GM21515 (cell line): ENCODE measurements at regions not wholly inside any gene's neighbourhood (a gene's known extent, or its start where the extent isn't known, plus 50 kb on each side); places are given as distances from the start of the nearest gene placed in this dataset.
"Not testable (repeated sequence)": the region's sequence is repeated elsewhere in the genome, so short reads cannot be mapped to it uniquely, and the experiment has no call there.

ENCODE experiments used
- ATAC-seq: cut with Tn5 transposase; IDR thresholded peaks from one replicate; pipeline ENCODE4 v1.9.1; 2021; ENCODE audit not compliant: unreplicated experiment

DNA sequence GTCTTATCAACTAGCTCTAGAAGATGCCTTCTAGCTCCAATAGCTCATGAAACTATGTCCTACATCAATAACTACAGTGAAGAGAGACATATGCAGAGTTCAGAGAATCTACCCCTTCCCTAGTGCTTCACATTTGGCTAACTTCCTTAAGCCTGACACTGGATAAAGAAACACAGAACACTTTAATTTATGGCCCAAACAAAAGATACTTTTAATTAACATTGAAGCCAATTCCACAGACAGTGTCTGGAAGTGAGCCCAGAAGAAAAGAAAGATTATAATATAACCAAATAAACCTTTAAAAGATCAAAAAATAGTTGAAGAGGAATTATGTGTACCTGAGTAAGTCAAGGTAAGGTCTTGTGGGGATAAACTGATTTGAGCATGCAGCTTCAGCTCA lies 255.2 kb downstream of the C11orf87 start:
- ATAC-seq = no peak

DNA sequence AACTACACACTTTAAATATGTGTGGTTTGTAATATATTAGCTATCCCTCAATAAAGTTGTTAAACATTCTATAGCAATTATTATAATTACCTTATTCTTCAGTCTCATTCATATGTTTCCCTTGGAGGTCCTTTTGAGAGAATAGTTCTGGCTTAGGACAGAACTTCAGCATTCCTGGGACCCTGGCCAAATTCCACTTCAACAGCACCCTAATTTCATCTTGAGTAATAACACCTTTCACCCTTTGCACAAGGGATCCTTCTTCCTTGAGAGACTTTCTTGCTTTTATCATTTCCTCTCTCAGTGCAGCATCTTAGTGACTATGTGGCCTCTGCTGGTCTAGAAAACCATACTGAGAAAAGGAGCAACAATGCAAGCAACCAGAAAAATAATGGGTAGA lies 255.9 kb downstream of the C11orf87 start:
- ATAC-seq = no peak

DNA sequence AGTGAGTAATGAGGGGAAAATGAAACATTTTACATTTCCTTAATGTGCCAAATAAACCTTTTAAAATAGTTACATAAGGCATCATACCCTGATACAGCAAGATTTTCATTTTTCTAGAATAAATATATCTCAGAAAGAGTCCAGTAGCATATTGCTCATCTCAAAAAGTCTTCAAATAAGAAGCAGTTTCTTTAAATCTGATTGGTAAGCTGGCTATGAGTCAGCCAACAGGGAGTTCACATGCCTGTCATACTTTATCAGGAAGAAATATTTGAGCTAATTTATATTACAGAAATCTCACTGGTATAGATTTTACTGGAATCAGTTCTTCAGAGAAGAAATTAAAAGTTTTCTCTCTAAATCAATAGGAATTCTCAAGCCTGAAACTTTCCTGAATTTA lies 258.1 kb downstream of the C11orf87 start:
- ATAC-seq = no peak

DNA sequence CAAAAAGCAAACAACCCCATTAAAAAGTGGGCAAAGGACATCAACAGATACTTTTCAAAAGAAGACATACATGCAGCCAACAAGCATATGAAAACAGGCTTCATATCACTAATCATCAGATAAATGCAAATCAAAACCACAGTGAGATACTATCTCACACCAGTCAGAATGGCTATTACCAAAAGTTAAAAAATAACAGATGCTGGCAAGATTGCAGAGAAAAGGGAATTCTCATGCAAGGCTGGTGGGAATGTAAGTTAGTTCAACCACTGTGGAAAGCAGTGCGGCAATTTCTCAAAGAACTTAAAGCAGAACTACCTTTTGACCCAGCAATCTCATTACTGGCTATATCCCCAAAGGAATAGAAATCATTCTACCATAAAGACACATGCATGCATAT lies 260.8 kb downstream of the C11orf87 start:
- ATAC-seq = not testable (repeated sequence)

DNA sequence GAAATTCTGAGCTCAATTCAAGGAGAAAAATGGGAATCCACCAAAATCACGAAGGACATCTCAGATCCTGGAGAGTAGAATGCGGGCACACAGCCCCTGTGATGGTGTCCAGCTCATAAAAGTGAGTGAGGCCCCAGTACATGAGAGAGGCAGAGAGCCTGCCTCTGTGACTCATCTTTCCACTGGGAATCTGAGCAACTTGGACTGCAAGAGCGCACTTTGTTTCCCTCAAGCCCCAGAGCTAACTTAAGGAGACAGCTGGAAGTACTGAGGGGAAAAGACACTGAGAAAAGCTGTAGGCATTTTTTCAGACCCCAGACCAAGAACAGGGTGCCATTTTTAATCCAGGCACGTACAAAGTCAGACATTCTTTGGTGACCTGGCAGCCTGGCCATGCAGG lies 273.7 kb downstream of the C11orf87 start:
- ATAC-seq = no peak

DNA sequence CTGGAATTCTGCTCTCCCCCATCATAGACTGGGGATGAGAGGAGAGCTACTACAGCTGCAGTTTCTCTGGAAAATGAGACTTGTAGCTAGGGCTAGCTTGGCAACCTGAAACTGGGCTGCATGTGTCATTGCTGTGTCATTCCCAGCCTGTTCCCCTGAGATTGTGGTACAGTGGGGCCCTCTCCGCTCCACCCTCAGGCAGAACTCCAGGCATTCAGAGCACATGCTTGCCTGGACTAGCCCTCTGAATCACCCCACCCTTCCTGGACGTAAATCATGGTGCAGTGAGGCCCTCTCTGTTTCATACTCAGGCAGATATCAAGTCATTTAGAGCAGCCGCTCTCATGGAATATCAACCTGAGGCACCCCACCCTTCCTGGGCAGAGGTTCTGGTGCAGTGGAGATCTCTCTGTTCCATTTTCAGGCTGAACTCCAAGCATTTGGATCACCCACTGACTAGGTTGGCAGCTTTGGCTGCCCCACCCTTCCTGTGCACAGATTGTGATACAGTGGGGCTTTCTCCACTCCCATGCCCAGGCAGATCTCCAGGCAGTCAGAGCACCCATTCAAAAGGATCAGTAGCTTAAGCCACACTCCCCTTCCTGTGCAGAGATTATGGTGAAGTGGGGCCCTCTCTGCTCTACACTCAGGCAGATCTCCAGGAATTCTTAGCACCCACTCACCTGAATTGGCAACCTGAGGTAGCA lies 274.4 kb downstream of the C11orf87 start:
- no peak for ATAC-seq

DNA sequence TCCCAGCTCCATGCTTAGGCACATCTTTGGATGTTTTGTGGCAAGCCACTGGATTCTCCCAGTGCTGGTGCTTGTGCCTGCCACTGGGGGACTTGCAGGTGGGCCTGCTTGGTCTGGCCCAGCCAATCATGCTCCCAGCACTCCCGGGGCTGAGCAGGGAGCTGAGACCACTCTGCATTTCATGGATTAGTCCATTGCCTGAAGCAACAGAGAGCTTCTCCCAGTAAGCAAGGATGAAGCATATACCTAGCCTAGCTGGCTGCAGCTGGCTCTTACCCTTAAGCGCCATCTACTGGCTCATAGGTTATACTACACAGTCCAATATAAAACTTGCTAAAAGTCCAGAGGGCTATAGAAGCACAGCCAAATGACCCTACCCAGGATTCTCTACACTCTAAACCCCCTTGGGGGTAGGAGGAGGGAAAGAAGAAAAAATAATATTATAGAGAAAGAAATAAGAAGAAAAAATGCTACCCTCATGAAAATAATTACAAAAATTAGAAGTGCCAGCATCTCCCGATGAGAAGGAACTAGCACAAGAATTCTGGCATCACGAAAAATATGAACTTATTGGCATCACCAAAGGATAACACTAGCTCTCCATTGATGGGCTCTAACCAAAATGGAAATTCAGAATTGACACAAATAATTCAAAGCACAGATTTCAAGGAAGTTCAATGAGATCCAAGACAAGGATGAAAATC lies 275.3 kb downstream of the C11orf87 start:
- peak; percentile 96 for ATAC-seq

DNA sequence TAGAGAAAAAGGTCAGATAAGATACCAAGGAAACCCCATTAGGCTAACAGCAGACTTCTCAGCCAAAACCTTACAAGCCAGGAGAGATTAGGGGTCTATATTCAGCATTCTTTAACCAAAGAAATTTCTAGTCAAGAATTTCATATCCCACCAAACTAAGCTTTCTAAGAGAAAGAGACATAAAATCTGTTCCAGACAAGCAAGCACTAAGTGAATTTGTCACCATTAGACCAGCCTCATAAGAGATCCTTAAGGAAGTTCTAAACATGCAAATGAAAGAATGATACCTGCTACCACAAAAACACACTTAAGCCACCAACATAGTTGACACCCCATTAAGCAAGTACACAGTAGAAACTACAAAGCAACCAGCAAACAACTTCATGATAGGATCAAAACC lies 276.2 kb downstream of the C11orf87 start:
- no peak for ATAC-seq

DNA sequence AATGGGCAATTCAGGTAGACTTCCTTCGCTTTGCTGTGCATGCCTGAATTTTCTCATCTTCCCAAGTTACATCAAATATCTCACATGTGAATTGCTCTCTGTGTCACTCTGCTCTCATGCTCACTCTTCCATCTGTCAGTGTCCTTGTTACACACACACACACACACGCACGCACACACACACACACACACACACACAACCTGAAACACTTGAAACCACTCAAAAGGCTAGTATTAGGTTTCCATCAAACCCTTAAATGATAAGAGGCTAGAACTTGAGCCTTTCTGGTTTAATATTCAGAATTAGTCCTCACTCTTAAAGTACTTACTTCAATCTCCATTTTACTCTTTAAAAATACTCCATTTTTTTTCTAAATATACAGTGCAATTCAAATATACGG lies 282.4 kb downstream of the C11orf87 start:
- ATAC-seq = no peak

DNA sequence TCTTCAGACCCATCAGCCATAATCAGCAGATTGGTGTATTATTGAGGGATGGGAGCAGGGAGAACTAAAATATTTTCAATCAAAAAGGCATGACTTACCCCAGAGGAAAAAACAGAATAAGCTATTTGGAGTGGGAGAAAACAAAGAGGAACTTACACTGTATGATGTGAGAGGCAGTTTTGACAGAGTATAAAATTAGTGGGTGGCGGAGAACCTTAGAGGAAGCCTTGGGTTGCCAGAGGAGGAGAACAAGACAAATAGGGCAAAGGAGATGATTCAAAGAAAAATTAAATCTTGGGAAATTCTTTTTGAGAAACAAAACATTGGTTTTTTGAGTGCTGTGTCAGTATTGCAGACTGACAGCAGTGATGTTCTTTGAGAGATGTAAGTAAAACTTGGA lies 285.0 kb downstream of the C11orf87 start:
- ATAC-seq = no peak

DNA sequence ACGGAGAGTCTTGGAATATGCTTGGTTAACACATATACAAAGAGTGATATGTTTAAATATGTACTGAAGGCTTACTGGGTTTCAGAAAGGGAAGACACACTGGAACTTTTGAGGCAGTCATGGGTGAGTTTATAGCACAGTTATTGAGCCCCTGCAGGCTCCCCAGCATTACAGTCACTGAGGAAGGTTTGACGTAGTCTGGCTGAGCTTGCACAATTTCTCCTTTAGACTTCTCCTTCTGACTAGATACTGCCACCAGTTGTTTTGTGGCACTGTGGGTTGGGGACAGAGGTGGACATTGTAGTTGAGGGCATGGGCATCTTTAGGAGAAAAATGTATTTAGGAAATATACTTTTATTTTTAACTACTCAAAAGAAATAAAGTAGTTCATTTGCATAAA lies 285.4 kb downstream of the C11orf87 start:
- no peak for ATAC-seq

DNA sequence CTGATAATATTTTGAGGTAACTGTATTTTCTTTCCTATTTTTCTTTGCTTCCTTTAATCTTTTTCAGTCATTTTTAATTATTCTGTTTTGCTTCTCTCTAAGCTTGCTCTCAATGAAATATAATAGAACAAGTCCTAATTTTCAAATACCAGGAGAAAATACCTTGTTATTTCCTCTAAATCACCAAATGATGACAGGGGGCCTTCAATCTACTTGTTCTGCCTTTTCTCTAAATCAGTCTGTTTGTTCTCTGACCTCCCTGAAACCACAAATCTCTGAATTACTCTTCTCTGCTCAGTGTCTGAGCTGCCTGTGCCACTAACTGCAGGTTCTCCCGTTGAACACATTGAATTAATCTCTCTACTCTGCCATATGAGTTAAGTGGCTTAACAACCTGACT lies 286.2 kb downstream of the C11orf87 start:
- ATAC-seq = no peak

DNA sequence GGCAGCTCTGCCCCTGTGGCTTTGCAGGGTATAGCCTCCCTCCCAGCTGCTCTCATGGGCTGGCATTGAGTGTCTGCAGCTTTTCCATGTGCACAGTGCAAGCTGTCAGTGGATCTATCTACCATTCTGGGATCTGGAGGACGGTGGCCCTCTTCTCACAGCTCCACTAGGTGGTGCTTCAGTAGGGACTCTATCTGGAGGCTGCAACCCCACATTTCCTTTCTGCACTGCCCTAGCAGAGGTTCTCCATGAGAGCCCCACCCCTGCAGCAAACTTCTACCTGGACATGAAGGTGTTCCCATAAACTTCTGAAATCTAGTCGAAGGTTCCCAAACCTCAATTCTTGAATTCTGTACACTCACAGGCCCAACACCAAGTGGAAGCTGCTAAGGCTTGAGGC lies 292.5 kb downstream of the C11orf87 start:
- not testable (repeated sequence) for ATAC-seq

DNA sequence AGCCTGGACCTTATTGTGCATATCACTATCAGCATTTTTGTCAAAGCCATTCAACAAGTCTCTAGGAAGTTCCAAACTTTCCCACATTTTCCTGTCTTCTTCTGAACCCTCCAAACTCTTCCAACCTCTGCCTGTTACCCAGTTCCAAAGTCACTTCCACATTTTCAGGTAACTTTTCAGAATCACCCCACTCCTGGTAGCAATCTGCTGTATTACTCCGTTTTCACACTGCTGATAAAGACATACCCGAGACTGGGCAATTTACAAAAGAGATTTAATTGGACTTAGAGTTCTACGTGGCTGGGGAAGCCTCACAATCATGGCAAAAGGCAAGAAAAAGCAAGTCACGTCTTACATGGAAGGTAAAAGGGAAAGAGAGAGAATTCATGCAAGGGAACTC lies 293.4 kb downstream of the C11orf87 start:
- ATAC-seq = not testable (repeated sequence)

DNA sequence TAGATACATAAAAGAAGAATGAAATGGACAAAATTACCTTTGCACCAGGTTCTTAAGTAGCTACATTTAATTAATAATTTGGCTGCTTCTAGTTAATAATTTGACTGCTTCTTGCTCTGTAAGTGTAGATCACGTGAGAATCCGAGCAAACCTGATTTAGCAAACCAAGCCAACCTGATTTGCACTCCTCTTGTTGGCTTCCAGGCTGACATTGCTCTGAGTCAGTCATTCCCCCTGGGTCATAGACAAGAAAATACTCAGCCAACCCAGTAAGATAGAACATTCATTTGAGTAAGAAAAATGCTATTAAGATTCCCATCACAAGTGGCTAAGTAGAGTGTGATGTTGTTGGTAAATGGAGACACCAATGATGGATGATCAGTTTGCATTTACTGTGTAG lies 304.1 kb downstream of the C11orf87 start:
- no peak for ATAC-seq

DNA sequence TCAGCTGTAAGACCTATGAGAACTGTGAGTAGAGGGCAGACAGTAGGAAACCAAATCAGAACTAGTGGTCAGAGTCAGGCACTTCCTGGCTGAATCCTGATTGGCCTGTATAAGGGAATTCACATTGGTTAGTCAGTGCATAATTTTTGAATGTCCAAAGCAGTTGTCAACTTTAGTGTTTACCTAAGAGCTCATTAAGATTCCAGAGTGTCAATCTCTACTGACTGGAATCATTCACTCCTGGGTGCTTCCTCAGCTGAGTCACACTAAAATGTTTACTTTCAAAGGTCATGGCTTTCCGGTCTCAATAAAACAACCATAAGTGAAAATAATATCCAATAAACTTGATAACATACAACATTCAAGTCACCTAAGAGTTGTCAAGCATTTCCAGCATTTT lies 306.1 kb downstream of the C11orf87 start:
- no peak for ATAC-seq

DNA sequence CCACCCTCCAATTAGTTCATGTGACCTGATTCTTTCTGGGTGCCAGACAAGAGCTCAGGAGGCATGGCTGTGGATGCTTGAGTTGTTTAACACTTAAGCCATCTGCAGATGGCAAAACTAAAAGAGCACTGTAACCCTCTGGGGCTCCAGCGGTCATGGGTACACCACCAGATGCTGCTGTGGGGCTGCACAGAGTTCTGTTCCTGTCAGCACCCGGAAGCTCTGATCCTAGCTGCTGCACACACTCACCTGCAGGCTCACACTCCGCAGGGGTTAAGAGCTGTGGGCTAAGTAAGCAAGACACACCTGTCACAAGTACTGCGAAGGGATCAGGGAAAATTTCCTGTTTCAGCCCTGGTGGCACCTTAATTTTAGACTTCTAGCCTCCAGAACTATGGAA lies 307.8 kb downstream of the C11orf87 start:
- no peak for ATAC-seq

DNA sequence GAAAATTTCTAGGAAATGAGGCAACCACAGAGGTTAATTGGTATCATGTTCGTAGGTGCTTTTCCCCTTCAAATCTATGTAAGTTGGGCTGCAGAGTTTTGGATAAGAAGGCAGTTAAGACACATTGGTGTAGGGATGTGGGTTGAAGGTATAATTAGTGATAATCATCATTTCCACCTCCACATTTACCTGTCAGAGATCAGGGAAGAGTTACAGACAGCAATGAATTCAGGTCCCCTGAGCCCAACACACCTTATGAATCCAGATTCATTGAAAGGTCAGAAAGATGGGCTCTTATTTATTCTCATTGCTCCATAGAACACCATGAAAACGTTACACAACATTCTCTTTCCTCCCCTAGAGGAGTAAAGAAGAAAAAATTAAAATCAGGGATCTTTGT lies 308.7 kb downstream of the C11orf87 start:
- ATAC-seq = no peak

DNA sequence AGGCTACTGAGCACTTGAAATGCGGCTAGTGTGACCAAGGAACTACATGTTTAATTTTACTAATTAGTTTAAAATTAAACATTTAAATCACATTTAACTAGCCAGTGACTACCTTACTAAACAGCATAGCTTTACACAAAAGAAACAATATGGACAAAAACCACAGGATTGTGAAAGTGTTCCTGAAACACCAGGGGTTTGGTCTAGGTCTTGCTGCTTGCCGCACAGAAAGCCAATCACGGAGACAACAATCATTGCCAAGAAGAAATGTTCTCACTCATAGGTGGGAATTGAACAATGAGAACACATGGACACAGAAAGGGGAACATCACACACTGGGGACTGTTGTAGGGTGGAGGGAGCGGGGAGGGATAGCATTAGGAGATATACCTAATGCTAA lies 309.5 kb downstream of the C11orf87 start:
- no peak for ATAC-seq

DNA sequence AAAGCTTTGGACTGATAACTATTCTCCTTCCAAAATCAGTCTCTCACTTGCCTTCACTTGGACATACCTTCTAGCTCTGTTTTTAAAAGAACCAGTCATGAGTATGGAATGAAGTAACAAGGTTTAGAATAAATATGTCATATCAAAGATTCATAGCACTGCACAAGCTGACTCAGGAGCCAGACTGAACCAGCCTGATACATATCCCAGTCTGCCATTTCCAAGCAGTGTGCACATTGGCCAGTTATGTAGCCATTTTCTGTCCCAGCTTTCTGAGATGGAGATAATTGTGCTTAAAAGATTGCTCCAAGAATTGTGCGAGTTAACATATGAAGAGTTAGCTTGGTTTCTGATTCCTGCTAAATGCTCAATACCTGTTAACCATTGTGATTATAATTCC lies 311.3 kb downstream of the C11orf87 start:
- no peak for ATAC-seq

DNA sequence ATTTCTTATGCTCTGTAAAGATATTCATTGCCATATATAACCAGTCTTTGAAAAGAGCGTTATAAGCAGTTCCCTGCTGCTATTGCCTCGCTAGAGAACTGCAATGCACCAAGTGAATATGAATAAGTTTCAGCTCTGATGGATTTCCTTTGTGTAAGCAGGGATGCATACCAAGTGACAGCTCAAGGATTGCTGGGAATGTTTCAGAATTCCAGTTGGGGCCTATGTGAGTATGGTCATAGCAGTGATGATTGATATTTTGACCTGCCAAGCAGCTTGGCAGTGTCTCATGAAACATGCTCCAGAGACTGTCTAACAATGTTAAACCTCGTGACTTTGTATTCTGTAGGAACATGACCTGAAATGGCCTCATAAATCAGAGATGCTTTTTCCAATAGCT lies 312.6 kb downstream of the C11orf87 start:
- ATAC-seq = no peak

DNA sequence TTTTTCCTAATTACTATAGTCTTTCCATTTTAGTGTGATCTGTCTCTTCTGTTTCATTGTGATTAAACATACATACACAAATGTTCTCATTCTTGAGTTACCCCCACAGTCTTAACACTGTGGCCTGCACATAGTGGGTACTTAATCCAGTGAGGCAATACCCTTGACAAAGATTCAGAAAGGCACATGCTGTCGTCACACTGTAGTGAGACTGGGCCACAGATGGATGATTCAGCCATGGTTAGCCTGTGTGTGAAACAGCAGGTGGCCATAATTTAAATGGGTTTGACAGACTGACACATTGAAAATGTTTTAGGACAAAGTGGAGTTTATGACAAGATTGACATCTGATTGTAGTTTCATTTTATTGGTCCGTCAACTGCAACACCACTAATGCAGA lies 313.1 kb downstream of the C11orf87 start:
- ATAC-seq = no peak

DNA sequence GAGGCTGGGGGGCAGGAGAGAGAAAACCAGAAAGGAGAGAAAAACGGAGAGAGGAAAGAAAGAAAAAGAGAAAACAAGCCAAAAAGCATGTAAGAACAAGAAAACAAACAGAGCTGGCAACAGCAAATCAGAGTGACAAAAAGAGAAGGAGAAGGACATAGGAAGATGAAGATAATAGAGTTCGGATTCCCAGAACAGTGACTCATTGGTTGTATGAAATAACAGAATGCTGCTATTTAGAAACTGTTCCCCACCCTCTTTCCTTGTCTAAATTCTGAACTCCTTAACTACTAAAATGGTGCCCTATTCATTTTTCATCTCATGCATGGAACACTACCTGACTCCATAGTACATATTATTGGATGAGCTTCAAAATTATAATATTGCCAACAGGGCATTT lies 317.4 kb downstream of the C11orf87 start:
- ATAC-seq = no peak
